HUES48 (cell line): ENCODE measurements at regions not wholly inside any gene's neighbourhood (a gene's known extent, or its start where the extent isn't known, plus 50 kb on each side); places are given as distances from the start of the nearest gene placed in this dataset.

Source experiments
- H3K27ac ChIP-seq: one replicate; pipeline ENCODE4 v1.7.0; 2013; ENCODE audit warnings: low read depth, low read length, inconsistent platforms
- H3K27me3 ChIP-seq: 2 replicates; pipeline ENCODE4 v1.6.1; 2013; ENCODE audit warnings: mild to moderate bottlenecking, low read length; ENCODE audit not compliant: control insufficient read depth, insufficient read depth
- H3K36me3 ChIP-seq: 2 replicates; pipeline ENCODE4 v1.6.1; 2013; ENCODE audit warnings: low read length; ENCODE audit not compliant: control insufficient read depth, insufficient read depth
- H3K4me1 ChIP-seq: 2 replicates; pipeline ENCODE4 v1.6.1; 2013; ENCODE audit warnings: mild to moderate bottlenecking, low read length; ENCODE audit not compliant: control insufficient read depth, insufficient read depth
- H3K4me3 ChIP-seq: 2 replicates; pipeline ENCODE4 v1.5.1; 2013; ENCODE audit warnings: mild to moderate bottlenecking, low read depth, low read length
- H3K9ac ChIP-seq: 2 replicates; pipeline ENCODE4 v1.6.1; 2013; ENCODE audit warnings: mild to moderate bottlenecking, low read depth, low read length, moderate library complexity
- H3K9me3 ChIP-seq: 2 replicates; pipeline ENCODE4 v1.6.1; 2013; ENCODE audit warnings: low read length; ENCODE audit not compliant: control insufficient read depth, insufficient read depth

DNA sequence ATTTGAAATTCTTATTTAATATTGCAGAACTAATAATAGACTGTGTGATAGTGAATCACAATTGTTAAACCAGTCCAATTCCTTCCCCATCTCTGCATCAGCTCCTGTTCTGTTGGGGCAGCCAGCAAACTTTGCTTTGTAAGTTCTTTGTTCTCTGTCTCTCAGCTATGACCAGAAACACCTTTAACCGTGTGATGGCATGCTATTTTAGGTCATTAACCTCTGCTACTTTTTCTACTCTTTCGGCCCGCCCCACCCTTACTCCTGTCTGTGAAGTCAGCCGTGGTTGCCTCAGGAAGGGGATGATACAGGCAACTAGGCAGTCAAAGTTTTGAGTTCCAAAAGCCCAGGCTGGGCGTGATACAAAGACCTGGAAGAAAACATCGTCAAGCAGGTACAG lies 51.3 kb upstream of the EGFL6 start:
- Histone ChIP-seq H3K36me3 (no peaks in the 10 kb centered on the region), H3K9ac (no peak overlapping the region), H3K4me1 (no peaks in the 10 kb centered on the region), H3K27me3 (0 out of 2 replicates have a peak, but pooled peaks cover 4% of the 10 kb centered on the region), H3K9me3 (no peaks in the 10 kb centered on the region), H3K27ac (no peak overlapping the region), H3K4me3 (no peak overlapping the region)

DNA sequence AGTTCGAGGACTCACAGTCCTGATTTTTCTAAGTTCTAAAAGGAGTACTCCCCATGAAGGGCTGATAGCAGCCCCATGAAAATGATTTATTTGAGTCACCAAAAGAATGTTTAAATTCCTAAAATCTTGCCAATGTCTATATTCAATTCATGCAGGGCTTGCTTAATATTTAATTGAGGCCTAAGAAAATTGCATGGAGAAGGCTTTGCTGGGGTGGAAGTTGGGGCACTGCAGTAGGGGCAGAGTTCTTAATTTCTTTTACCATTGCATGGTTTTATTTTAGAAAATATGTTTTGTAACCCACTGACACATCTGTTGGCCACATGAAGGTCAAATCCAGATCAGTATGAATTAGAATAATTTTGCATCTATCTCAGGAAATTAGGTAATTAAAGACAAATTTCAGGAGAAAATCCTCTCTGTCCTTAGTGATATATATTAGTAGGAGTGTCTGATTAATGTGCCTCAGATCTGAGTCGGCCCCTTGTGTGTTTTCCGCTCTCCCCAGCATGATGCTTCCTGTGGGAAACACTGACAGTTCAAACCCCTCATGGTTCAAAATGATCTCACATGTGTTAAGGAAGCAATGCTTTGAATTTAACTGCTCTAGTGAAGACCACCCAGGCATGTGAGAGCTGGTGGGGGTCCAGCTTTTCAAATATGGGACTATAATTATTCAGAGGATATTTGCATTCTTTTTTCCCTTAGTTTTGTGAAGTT lies 54.0 kb upstream of the EGFL6 start:
- no peak overlapping the region for H3K4me3 ChIP-seq
- no peak overlapping the region for H3K27ac ChIP-seq
- H3K4me1 ChIP-seq, result no peaks in the 10 kb centered on the region
- no peaks in the 10 kb centered on the region for H3K36me3 ChIP-seq
- 0 out of 2 replicates have a peak, but pooled peaks cover 4% of the 10 kb centered on the region for H3K27me3 ChIP-seq
- no peak overlapping the region for H3K9ac ChIP-seq
- no peaks in the 10 kb centered on the region for H3K9me3 ChIP-seq

GRCh38 chrX:13511944-13512330 lies 57.5 kb upstream of the EGFL6 start:
- Histone ChIP-seq H3K4me1 (no peaks in the 10 kb centered on the region), H3K27ac (no peak overlapping the region), H3K9ac (no peak overlapping the region), H3K36me3 (no peaks in the 10 kb centered on the region), H3K9me3 (no peaks in the 10 kb centered on the region), H3K4me3 (no peak overlapping the region), H3K27me3 (no peaks in the 10 kb centered on the region)

GRCh38 chrX:13511241-13511943 lies 58.0 kb upstream of the EGFL6 start:
- no peaks in the 10 kb centered on the region for H3K9me3 ChIP-seq
- H3K27me3 ChIP-seq, result no peaks in the 10 kb centered on the region
- H3K27ac ChIP-seq, result no peak overlapping the region
- no peaks in the 10 kb centered on the region for H3K4me1 ChIP-seq
- H3K9ac ChIP-seq, result no peak overlapping the region
- no peak overlapping the region for H3K4me3 ChIP-seq
- no peaks in the 10 kb centered on the region for H3K36me3 ChIP-seq

DNA sequence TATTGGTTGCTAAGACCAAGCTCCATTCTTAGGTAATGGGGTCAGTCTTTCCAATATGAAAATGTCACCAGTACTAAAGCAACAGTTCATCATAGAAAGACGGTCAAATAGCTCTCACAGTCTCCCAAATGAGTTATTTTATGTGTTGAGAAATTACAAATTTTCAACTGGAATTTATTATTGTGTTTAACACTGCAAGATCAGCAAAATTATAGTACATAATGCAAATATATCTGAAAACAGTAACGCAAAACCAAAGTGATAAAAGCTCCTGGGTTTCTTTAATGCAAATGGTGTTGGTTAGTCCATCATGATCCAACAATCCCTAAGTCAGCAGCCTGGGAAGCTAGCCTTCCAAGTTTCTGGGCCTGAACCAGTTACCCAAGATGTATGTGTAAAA lies 61.5 kb upstream of the EGFL6 start:
- no peaks in the 10 kb centered on the region for H3K36me3 ChIP-seq
- H3K4me3 ChIP-seq, result no peak overlapping the region
- no peaks in the 10 kb centered on the region for H3K27me3 ChIP-seq
- H3K4me1 ChIP-seq, result no peaks in the 10 kb centered on the region
- no peak overlapping the region for H3K27ac ChIP-seq
- H3K9me3 ChIP-seq, result no peaks in the 10 kb centered on the region
- no peak overlapping the region for H3K9ac ChIP-seq

DNA sequence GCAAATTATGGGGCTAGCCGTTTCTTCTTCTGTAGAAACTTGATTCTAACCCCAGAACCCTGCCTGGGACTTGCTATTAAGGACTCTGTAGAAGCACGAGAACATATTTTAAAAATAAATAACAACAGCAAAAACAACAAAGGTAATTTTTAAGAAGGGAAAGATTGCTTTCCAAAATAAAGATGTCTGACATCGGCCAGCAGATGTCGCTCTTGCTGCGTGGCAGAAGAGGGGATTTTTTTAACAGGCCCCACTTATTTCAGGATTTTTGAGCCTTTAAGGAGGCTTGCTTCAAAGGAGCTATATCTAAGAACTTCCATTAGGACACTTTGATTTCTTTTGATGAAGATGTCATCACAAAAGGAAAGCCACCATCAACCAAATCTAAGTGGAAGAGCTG lies 62.8 kb upstream of the EGFL6 start:
- Histone ChIP-seq H3K36me3 (no peaks in the 10 kb centered on the region), H3K27me3 (no peaks in the 10 kb centered on the region), H3K9ac (no peak overlapping the region), H3K4me1 (no peaks in the 10 kb centered on the region), H3K4me3 (no peak overlapping the region), H3K27ac (no peak overlapping the region), H3K9me3 (no peaks in the 10 kb centered on the region)

- Histone ChIP-seq H3K36me3 (no peaks in the 10 kb centered on the region), H3K27me3 (no peaks in the 10 kb centered on the region), H3K9ac (no peak overlapping the region), H3K4me3 (no peak overlapping the region), H3K27ac (no peak overlapping the region), H3K9me3 (no peaks in the 10 kb centered on the region), H3K4me1 (no peaks in the 10 kb centered on the region)
These were observed 66.8 kb upstream of the EGFL6 start for GRCh38 chrX:13502590-13502989.

GRCh38 chrX:13499736-13500135 lies 69.7 kb upstream of the EGFL6 start:
- H3K4me3 ChIP-seq, result no peak overlapping the region
- no peaks in the 10 kb centered on the region for H3K27me3 ChIP-seq
- H3K9me3 ChIP-seq, result no peaks in the 10 kb centered on the region
- no peak overlapping the region for H3K9ac ChIP-seq
- H3K4me1 ChIP-seq, result no peaks in the 10 kb centered on the region
- no peak overlapping the region for H3K27ac ChIP-seq
- H3K36me3 ChIP-seq, result no peaks in the 10 kb centered on the region

DNA sequence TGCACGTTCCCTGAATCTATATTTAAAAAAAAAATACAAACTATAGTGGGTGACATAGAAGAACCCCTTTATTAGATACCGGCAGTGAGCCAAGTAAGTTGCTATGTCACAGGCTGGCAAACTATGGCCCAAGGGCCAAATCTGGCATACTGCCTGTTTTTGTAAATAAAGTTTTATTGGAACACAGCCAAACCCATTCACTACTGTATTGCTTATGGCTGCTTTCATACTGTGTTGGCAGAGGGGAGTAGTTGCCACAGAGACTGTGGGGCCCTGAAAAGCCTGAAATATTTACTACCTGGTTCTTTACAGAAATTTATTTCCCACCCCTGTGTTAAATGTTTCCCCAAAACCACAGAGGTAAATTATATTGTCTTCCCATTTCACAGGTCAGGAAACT lies 71.2 kb upstream of the EGFL6 start:
- no peaks in the 10 kb centered on the region for H3K36me3 ChIP-seq
- no peaks in the 10 kb centered on the region for H3K9me3 ChIP-seq
- no peaks in the 10 kb centered on the region for H3K4me1 ChIP-seq
- H3K9ac ChIP-seq, result no peak overlapping the region
- H3K4me3 ChIP-seq, result no peak overlapping the region
- no peaks in the 10 kb centered on the region for H3K27me3 ChIP-seq
- no peak overlapping the region for H3K27ac ChIP-seq

- Histone ChIP-seq H3K4me1 (no peaks in the 10 kb centered on the region), H3K27me3 (no peaks in the 10 kb centered on the region), H3K36me3 (no peaks in the 10 kb centered on the region), H3K9me3 (no peaks in the 10 kb centered on the region), H3K9ac (no peak overlapping the region), H3K27ac (no peak overlapping the region), H3K4me3 (no peak overlapping the region)
These were observed 74.2 kb upstream of the EGFL6 start for GRCh38 chrX:13495232-13495631.

DNA sequence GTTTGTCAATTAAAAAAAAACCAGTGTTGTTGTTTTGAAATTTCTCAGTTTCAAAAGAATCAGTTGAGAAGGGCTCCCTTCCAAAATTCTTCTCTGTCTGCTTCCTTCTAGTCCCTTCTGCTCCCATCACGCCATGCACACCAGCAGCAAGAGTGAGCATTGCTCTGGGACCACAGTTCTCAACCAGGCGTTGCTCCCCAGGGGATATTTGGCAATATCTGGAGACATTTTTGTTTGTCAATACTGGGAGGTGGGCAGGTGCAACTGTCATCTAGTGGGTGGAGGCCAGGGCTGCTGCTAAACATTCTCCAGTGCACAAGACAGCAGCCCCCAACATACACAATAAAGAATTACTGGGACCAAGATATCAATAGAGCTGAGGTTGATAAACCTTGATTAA lies 74.8 kb upstream of the EGFL6 start:
- H3K4me1 ChIP-seq, result no peaks in the 10 kb centered on the region
- no peak overlapping the region for H3K4me3 ChIP-seq
- no peaks in the 10 kb centered on the region for H3K36me3 ChIP-seq
- no peaks in the 10 kb centered on the region for H3K27me3 ChIP-seq
- H3K9me3 ChIP-seq, result no peaks in the 10 kb centered on the region
- H3K27ac ChIP-seq, result no peak overlapping the region
- H3K9ac ChIP-seq, result no peak overlapping the region
